Activated gamma-delta T cell (primary cell): ENCODE measurements at regions not wholly inside any gene's neighbourhood (a gene's known extent, or its start where the extent isn't known, plus 50 kb on each side); places are given as distances from the start of the nearest gene placed in this dataset.

ENCODE experiments used
- DNase-seq: peaks from one replicate; lab custom pipeline; 2025; lab: John Stamatoyannopoulos, UW

GRCh38 chr5:40413743-40414142 is 266.0 kb upstream of the PTGER4 start:
- DNase-seq = no peak

DNA sequence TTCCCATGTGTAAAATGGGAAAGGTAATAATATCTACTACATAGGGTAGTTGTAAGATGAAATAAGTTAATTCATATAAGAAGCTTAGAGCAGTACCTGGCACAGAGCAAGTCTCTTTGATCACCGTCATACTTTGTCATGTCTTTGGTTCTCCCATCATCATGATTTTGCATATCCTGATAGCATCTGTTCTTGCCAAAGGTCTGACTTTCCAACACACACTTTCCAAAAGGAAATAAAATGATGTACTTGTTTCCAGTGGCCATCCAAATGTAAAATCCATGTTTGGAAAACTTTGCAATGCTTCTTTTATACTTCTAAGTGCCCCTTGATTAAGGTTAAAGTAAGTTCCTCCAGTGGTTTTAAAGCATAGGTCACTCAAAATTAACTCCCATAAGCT is 266.9 kb upstream of the PTGER4 start:
- DNase-seq = no peak

- DNase-seq = no peak
These were observed 268.6 kb upstream of the PTGER4 start for GRCh38 chr5:40410964-40411635.

DNA sequence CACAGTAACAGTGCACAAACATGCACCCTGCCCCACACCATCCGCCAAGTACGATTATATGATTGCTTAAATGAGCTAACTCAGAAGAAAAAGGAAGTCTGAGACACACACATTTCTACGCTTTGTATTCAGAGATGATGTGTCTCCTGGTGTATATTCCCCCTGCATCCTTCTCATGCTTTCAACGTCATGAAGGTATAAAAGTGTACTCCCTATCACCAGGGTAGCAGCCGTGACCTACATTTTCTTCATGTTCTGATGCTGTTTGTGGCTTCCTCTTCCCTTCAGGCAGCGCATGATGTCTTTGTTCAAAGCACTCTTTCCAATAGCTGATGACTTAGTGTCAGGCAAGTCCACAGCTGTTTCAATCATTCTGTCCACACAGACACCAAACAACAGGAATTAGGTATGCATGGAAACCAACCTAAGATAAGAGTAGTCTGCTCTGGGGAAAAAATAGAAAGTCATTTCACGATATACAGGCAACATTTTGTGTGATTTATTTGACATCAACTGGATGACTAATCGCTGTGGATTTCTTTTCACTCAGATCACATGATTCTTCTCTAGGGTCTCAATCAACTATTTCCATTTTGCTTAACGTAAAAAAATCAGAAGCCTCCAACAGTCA is 269.4 kb upstream of the PTGER4 start:
- DNase-seq = no peak

DNA sequence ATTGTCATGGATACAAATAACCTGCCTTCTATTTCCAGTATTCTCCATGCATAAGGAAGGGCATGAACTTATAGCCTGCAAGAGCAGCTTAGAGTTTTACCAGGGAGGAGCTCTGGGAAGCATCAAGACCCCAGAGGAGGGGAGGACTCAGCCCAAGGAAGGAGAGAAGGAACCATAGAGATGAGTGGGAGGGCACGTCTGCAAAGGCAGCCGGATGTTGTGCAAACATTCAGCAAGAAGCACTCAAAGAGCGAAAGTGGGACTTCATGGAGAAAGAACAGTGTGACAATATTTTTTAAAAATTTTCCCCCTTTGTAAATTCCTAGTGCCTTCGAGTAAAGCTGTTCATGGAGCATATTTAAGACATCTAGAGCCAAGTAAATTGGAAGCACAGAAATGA is 270.1 kb upstream of the PTGER4 start:
- no peak for DNase-seq

GRCh38 chr5:40406741-40407211 is 272.9 kb upstream of the PTGER4 start:
- DNase-seq = no peak

- DNase-seq = no peak
These were observed 273.5 kb upstream of the PTGER4 start for GRCh38 chr5:40405996-40406740.

DNA sequence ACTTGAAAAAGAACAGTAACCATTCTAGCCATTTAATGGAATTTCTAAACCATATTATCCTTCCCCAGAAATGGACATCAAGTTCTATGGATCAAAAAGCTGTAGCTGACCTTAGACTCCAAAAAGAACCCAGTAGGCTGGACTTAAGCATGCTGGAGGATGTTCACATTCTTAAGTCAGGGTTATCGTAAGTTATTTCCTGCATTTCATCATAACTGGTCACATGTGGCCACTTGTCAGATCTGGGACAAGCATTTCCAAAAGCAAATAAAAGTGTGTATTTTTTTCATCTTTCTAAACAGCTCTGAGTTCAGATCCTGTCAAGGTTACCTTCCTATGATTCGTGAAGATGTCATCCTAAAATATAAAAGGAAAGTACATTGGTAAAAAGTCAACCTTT is 274.5 kb upstream of the PTGER4 start:
- no peak for DNase-seq

- DNase-seq = no peak
These were observed 275.1 kb upstream of the PTGER4 start for GRCh38 chr5:40404613-40405012.

- no peak for DNase-seq
These were observed 277.7 kb upstream of the PTGER4 start for GRCh38 chr5:40402007-40402364.

GRCh38 chr5:40401284-40402006 is 278.3 kb upstream of the PTGER4 start:
- no peak for DNase-seq

GRCh38 chr5:40400245-40400644 is 279.5 kb upstream of the PTGER4 start:
- DNase-seq = no peak

- DNase-seq = no peak
These were observed 280.4 kb upstream of the PTGER4 start for GRCh38 chr5:40399349-40399748.

DNA sequence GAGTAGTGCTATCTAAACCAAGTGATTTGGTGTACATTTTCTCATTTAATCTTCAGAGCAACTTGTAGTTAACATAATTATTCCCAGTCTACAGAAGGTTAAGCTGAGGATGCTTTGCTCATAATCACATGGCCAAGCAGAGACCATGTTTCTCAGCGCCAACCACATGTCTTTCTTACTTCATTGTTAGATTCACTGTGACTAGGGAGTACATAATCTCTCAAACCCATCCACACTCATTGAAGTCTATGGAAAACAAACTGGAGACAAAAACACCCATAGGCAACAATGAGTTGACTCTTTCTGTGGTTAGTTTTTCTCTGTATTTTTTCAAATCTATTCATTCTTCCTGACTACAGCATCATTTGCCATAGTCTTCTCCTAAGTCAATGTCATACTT is 281.7 kb upstream of the PTGER4 start:
- no peak for DNase-seq

DNA sequence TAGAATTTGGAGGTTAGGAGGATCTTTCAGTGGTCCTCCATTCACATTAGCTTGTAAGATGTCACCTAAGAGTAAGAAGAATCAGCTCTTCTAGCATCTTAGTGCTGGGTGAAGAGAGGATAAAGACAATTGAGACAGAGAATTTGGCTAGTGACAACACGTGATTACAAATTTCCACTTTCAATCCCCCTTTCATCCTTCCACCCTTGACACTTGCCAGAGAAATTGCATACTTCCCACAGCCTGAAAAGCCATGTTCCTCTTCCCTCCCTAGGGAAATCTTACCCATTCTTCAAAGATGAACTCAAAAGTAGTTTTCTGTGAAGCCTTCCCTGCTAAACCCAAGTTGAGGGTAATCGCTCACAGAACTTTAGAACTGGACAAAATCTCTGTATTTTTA is 282.6 kb upstream of the PTGER4 start:
- DNase-seq = no peak

GRCh38 chr5:40396317-40396716 is 283.4 kb upstream of the PTGER4 start:
- no peak for DNase-seq

DNA sequence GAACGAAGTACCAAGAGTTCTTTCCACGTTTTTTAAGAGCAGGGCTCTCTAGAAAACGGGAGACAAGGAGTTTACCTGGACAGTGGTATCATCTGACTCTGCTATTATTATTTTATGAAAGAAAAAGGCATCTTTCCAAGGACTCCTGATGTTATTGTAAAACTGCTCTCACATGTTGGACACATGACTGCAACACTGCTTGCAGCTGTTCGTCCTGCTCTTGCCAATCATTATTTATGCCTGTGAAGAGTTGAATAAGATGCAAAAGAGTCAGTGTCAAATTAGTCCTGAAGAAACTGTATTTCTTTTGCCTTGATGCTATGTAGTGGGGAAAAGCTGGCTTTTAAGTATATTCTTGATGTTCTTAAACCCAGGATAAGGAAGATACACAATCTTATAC is 284.5 kb upstream of the PTGER4 start:
- no peak for DNase-seq

- no peak for DNase-seq
These were observed 285.0 kb upstream of the PTGER4 start for GRCh38 chr5:40394698-40395097.

DNA sequence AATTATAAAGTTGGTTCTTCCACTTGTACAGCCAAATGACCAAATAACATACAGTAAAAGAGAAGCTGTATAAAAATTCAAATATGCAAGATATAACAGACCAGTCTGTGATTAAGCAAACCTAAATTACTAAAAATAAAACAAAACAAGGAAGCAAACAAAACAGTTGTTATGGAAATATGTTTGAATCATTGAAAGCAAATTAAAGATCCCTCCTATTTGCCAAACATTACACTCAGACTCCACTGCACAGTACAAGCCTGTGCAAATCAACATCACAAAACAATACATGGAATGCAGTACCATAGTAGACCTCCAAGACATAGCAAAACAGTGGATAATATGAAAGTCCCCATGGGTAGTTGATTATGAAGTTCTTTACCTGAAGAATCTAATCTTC is 288.1 kb upstream of the PTGER4 start:
- DNase-seq = no peak

DNA sequence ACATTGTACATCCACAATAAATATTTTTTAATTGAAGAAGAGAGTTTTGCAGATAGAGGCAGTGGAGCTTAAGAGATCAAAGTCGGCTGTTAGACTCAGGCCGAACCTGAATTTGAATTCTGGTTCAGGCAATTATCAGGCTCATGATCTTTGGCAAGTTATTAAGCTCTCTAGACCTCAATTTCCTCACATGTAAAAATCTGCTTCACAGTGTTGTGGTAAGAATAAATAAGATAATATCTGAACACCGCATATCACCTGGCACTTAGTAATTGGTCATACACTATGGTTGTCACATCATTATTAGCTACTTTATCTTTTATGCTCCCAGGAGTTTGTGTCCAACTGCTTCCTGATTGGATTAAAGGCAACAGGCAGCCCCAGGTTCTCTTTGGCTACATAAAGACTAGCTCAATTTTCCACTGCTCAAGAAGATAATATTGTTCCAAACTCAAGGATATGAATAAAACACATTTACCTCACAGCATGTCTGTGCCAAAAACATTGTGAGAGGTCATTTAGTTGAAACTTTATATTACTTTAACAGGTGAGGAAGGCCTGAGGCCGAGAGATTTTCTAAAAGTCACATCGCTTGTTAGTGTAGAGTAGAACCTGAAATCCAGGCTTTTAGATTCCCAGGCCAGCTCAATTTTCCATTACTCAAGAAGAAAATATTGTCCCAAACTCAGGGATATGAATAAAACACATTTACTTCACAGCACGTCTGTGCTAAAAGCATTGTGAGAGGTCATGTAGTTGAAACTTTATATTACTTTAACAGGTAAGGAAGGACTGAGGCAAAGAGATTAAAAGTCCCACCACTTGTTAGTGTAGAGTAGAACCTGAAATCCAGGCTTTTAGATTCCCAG is 289.2 kb upstream of the PTGER4 start:
- no peak for DNase-seq

GRCh38 chr5:40389591-40389990 is 290.1 kb upstream of the PTGER4 start:
- no peak for DNase-seq

- no peak for DNase-seq
These were observed 293.4 kb upstream of the PTGER4 start for GRCh38 chr5:40386289-40386688.
